Activated CD8-positive, alpha-beta T cell treated with anti-CD3 and anti-CD28 coated beads for 36 hours (primary cell): ENCODE measurements at regions not wholly inside any gene's neighbourhood (a gene's known extent, or its start where the extent isn't known, plus 50 kb on each side); places are given as distances from the start of the nearest gene placed in this dataset.

ENCODE experiments used
- ATAC-seq: fragments of 200-7000 bp; cut with Tn5 transposase; one replicate; pipeline ENCODE4 v1.10.0; 2021; ENCODE audit warnings: mild to moderate bottlenecking, moderate library complexity
- CTCF ChIA-PET: fragments of 350-600 bp; sonication (Branson Sonifier 250); formaldehyde crosslinking; loops from one replicate; lab custom pipeline; 2021; ENCODE audit warnings: antibody characterized with exemption; lab: Charles Lee
- POLR2A ChIA-PET: fragments of 350-600 bp; sonication (Branson Sonifier 250); formaldehyde crosslinking; loops from one replicate; lab custom pipeline; 2021; ENCODE audit warnings: antibody characterized with exemption; lab: Charles Lee
- DNase-seq: peaks from one replicate; pipeline ENCODE4 v3.0.0-alpha.2; 2020
- H3K27ac Mint-ChIP-seq: one replicate; pipeline ENCODE4 v1.8.0; 2021; ENCODE audit warnings: mild to moderate bottlenecking, mixed read lengths
- H3K27me3 Mint-ChIP-seq: one replicate; pipeline ENCODE4 v1.8.0; 2021; ENCODE audit warnings: mixed read lengths
- H3K36me3 Mint-ChIP-seq: one replicate; pipeline ENCODE4 v1.8.0; 2021; ENCODE audit warnings: low read depth, mixed read lengths
- H3K4me1 Mint-ChIP-seq: one replicate; pipeline ENCODE4 v1.8.0; 2021; ENCODE audit warnings: low read depth, mixed read lengths
- H3K4me3 Mint-ChIP-seq: one replicate; pipeline ENCODE4 v1.8.0; 2021; ENCODE audit warnings: mild to moderate bottlenecking, moderate library complexity, mixed read lengths
- H3K9me3 Mint-ChIP-seq: one replicate; pipeline ENCODE4 v1.8.0; 2021; ENCODE audit warnings: mixed read lengths
- intact Hi-C: fragments of 100-400 bp; cut with micrococcal nuclease; formaldehyde crosslinking; loops from one replicate; pipeline ENCODE4 v1.10.0; 2022
- TF ChIP-seq, protein P1 (sequence below): fragments of 200-600 bp; IDR thresholded peaks from one replicate; pipeline ENCODE4 v1.8.0; 2022; ENCODE audit warnings: antibody characterized with exemption, mild to moderate bottlenecking

DNA sequence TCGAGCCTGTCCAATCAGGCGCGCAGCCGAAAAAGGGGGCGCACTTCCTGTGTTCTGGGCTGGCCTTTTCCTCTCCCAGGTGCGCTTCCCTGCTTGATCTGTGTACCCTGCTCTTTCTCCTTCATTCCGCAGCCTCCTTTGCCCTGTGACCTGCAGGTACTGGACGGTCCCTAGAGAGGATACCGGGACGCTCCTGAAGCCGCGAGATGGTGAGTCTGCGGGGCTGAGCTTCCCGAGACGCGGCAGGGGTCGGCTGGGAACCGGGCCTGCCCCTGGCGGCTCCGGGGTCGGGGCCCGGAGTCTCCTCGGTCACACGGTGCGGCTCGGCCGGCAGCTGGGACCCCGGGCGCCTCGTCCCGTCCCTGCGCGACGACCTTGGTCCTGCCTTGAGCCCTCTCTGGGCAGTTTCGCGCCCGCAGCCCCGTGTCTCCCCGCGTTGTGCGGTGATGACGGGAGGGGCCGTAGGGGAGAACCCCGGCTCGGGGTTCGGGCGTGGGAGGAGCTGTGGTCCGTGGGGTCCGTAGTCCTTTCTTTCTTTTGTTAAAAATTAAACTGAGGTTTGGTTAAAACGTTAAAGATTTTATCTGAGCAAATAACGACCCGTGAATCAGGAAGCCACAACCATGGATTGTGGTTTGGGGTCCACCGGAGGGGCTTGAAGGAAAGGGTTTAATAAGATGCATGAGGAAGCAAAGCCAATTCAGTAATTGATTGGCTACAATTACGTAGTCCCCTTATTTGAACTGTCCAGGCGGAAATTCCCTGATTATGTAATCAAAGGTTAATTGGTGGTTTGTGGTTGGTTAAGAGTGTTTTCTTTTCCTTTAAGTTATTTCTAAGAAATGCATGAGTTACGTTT lies 172.8 kb upstream of the ZNF267 start:
- Mint-ChIP-seq H3K27me3 (no peaks in the 10 kb centered on the region), H3K27ac (peak overlapping the region; percentile 97), H3K4me3 (peak overlapping the region; percentile 91), H3K4me1 (peaks cover 25% of the 10 kb centered on the region), H3K36me3 (peaks cover 40% of the 10 kb centered on the region), H3K9me3 (peaks cover 1% of the 10 kb centered on the region)
- ChIA-PET POLR2A (interaction anchor here (1.4 to 8.0 kb wide), 3 partner anchors 11 to 242 kb away, joined by 7 to 151 read pairs (median 13); partner anchors contain the start of genes ARMC5 and ZNF267), CTCF (interaction anchor here (1.2 to 1.3 kb wide), 2 partner anchors 240 to 245 kb away, joined by 6 read pairs; no protein-coding TSS in a partner anchor)
- intact Hi-C loops: loop anchor here (5.0 kb wide), 1 partner anchor 172 kb away; the partner anchor contains the start of gene ZNF267
- TF ChIP-seq, protein P1, sequence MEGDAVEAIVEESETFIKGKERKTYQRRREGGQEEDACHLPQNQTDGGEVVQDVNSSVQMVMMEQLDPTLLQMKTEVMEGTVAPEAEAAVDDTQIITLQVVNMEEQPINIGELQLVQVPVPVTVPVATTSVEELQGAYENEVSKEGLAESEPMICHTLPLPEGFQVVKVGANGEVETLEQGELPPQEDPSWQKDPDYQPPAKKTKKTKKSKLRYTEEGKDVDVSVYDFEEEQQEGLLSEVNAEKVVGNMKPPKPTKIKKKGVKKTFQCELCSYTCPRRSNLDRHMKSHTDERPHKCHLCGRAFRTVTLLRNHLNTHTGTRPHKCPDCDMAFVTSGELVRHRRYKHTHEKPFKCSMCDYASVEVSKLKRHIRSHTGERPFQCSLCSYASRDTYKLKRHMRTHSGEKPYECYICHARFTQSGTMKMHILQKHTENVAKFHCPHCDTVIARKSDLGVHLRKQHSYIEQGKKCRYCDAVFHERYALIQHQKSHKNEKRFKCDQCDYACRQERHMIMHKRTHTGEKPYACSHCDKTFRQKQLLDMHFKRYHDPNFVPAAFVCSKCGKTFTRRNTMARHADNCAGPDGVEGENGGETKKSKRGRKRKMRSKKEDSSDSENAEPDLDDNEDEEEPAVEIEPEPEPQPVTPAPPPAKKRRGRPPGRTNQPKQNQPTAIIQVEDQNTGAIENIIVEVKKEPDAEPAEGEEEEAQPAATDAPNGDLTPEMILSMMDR: no peak
- DNase-seq (peak; percentile 97), ATAC-seq (peak; percentile 90)

DNA sequence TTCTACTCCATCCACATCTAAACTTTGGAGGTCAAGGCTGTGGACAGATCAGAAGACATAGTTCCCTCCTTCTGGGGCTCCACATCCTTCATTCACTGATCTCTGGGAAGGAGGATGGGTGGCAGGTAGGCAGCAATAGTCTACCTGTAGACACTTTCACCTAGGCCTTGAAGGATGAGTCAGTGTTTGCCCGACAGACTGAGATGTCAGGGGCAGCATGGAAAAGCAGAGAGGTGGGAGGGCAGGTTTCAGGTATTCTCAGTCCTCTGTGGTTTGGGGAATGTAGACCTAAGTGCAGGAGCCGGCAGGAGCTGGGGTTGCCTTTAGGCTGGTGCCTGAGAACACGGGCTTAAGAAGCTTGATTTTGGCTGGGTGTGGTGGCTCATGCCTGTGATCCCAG lies 171.9 kb upstream of the ZNF267 start:
- ChIA-PET POLR2A (interaction anchor here (1.1 to 8.0 kb wide), 4 partner anchors 10 to 243 kb away, joined by 4 to 151 read pairs (median 9); partner anchors contain the start of genes ARMC5 and ZNF267), CTCF (interaction anchor here (0.9 to 1.3 kb wide), 3 partner anchors 11 to 16 kb away, joined by 3 to 7 read pairs (median 3); a partner anchor contains a TSS)
- H3K27ac Mint-ChIP-seq: peak overlapping the region; percentile 97
- H3K36me3 Mint-ChIP-seq: peaks cover 47% of the 10 kb centered on the region
- TF ChIP-seq, protein P1: no peak
- intact Hi-C loops: loop anchor here (5.0 kb wide), 1 partner anchor 171 kb away; the partner anchor contains the start of gene ZNF267
- H3K9me3 Mint-ChIP-seq: peaks cover 1% of the 10 kb centered on the region
- DNase-seq (no peak), ATAC-seq (no peak)
- H3K27me3 Mint-ChIP-seq: no peaks in the 10 kb centered on the region
- H3K4me3 Mint-ChIP-seq: peak overlapping the region; percentile 91
- H3K4me1 Mint-ChIP-seq: peaks cover 25% of the 10 kb centered on the region

GRCh38 chr16:31702796-31703195 lies 170.8 kb upstream of the ZNF267 start:
- no peaks in the 10 kb centered on the region for H3K27me3 Mint-ChIP-seq
- ATAC-seq (no peak), DNase-seq (no peak)
- TF ChIP-seq, protein P1: no peak
- H3K4me1 Mint-ChIP-seq: peaks cover 29% of the 10 kb centered on the region
- peaks cover 1% of the 10 kb centered on the region for H3K9me3 Mint-ChIP-seq
- H3K36me3 Mint-ChIP-seq: peaks cover 53% of the 10 kb centered on the region
- H3K27ac Mint-ChIP-seq: peak overlapping the region; percentile 97
- H3K4me3 Mint-ChIP-seq: peak overlapping the region; percentile 91
- ChIA-PET POLR2A (interaction anchor here (1.5 to 8.0 kb wide), 2 partner anchors 9 to 171 kb away, joined by 5 to 151 read pairs; partner anchors contain the start of gene ZNF267), CTCF (interaction anchor here (1.0 to 1.3 kb wide), 4 partner anchors 8 to 15 kb away, joined by 3 to 7 read pairs (median 4); a partner anchor contains a TSS)
- intact Hi-C loops: loop anchor here (5.0 kb wide), 1 partner anchor 170 kb away; the partner anchor contains the start of gene ZNF267

- DNase-seq: no peak
- TF ChIP-seq, protein P1: no peak
- H3K9me3 Mint-ChIP-seq: peaks cover 1% of the 10 kb centered on the region
- CTCF ChIA-PET: interaction anchor here (1.3 kb wide), 1 partner anchor 8 kb away, joined by 6 read pairs; no protein-coding TSS in a partner anchor
- H3K36me3 Mint-ChIP-seq: peaks cover 60% of the 10 kb centered on the region
- H3K27ac Mint-ChIP-seq: no peak overlapping the region
- ATAC-seq: no peak
- H3K27me3 Mint-ChIP-seq: no peaks in the 10 kb centered on the region
- POLR2A ChIA-PET: interaction anchor here (1.2 to 8.0 kb wide), 3 partner anchors 8 to 171 kb away, joined by 4 to 151 read pairs (median 6); partner anchors contain the start of gene ZNF267
- intact Hi-C loops: loop anchor here (5.0 kb wide), 1 partner anchor 169 kb away; the partner anchor contains the start of gene ZNF267
- peaks cover 34% of the 10 kb centered on the region for H3K4me1 Mint-ChIP-seq
- H3K4me3 Mint-ChIP-seq: no peak overlapping the region
These were observed 170.0 kb upstream of the ZNF267 start for GRCh38 chr16:31703526-31704128.
